ENCODE measurements at regions not wholly inside any gene's neighbourhood (a gene's known extent, or its start where the extent isn't known, plus 50 kb on each side); places are given as distances from the start of the nearest gene placed in this dataset.

DNA sequence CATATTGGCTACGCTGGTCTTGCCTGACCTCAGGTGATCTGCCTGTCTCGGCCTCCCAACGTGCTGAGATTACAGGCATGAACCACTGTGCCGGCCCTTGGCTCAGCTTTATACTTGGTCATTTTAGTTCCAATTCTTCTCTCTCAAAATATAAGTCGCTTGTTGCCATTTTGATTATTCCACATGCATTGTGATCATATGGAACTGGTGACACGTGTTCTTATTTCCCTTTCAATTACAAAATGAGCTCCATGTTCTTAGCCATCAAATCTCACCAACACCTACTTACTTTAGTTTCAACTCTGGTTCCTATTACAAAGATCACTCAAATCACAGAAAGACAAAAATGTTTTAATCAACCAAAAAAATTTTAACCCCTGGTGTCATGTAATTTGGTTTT is 1711.7 kb downstream of the TP53TG3F start:
- DNase-seq, result no peak

- DNase-seq, result no peak
Measured at GRCh38 chr16:35173295-35173694, 1713.9 kb downstream of the TP53TG3F start.

DNA sequence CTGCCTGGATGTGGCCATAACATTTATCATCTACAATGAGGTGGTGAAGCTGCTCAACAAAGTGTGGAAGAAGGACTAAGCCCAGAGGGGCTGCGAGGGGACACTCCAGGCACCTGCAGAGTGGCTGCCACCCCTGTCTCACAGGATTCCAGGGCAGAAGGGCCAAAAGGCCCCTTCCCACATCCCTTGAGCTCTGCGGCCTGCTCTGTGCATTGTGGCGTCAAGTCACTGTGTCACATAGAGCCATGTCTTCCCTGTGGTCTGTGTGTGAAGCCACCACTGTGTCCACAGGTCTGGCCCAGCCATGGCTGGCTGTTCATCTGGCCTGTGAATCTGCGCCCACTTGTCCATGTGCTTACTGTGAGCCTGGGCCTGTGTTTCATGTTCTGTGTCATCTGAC is 1714.6 kb downstream of the TP53TG3F start:
- DNase-seq, result no peak

DNA sequence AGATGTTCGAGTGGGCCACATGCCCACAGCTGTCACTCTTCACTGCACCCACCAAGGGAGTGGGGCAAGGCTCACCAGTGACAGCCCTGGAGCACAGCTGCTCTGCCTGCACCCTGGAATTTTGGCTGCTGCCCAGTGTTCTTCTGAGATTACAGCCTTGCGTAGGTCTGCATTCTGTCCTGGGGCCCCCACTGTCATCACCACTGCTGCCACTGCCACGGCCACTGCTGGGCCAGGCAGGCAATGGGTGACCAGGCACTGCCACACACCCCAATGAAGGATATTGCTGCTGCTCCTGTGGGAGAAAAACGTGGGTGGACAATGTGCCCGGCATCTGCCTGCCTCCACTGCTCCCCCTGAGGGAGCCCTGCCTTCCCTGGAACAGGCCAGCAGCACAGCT is 1717.0 kb downstream of the TP53TG3F start:
- no peak for DNase-seq

DNA sequence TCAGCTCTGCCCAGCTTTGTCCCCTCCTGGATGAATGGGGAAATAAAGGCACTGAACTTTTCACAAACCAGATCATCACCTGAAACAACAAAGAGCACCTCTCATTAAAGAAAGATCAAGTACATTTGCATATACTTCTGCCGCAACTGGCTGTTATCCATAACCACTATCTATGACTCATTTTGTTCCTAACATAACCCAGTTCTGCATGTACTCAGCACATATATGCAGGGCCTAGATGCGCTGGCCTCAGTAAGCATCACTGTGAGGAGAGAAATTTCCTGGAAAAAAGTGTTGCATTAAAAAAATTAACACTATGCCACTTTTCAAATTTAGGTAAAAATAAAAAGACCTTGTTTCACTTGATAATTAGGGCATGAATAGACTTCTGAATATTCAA is 1718.4 kb downstream of the TP53TG3F start:
- DNase-seq, result no peak

DNA sequence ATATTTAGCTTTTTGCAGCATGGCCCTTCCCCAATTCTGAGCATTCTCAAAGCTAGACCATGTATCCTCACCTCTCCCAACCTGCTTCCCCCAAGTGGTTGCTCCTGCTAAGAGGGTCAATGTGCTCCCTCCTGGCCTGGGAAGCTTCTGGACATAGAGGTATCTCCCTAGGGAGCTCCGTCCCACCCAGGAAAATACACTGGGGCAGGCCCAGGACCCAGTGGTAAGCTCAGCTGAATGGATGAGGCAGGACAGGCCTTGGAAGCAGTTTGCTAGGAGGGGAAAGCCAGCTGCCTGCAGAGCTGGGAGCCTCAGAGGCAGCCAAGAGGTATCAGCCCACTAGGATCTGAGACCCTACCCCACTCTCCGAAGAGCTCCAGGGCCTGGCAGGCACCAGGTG is 1721.6 kb downstream of the TP53TG3F start:
- DNase-seq, result no peak

DNA sequence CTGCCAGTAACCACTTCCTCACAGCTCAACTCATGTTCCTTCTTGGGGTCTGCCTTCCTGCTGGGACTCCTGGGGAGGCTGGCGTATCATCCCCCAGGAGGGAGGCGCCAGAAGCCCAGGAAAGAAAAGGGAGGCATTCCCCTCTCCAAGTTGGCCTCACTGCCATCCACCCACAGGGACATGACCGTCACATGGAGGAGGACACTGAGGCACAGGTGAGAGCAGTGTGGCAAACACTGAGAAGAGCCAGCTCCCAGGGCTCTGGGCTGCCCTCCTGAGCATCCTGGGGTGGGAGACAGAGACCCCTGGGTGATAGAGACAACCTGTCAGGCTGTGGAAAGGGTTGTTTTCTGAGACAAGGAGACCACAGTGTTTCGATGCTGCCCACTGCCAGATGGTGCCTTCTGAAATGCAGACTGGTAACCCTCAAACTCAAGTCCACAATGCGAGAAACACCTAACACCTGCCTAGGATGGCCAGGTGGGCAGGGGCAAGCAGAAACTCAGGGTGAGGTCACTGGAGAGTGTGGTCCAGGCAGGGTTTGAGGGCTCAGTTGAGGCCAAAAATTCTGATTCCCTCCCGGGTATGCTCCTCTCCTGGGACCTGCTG is 1722.1 kb downstream of the TP53TG3F start:
- DNase-seq, result no peak

DNA sequence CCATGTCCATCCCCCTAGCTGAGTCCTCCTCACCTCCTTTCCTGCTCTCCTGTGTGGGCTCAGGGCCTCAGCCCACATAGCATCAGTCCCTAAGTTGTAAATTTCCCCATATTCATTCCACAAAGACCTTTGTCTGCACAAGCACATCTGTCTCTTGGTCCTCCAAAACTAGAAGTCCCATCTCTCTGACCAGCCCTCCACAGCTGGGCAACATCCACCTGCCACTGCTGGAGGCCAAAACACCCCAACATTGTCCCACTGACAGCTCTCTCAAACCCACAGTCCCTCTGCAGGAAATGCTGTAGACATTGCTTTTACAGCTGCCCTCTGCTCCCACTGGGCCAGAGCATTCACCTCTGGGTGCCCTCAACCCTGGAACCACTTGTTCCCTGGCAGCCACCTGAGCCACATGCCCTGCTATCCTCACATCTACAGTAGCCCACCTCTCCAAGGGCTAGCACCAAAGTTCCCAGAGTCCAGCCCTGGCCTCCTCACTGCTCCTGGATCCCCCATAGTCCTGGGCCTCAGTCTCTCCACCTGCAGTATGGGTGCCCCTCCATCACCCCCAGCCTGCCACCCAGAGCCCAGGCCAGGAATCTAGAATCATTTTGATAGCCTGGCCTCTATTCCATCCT is 1722.7 kb downstream of the TP53TG3F start:
- no peak for DNase-seq

DNA sequence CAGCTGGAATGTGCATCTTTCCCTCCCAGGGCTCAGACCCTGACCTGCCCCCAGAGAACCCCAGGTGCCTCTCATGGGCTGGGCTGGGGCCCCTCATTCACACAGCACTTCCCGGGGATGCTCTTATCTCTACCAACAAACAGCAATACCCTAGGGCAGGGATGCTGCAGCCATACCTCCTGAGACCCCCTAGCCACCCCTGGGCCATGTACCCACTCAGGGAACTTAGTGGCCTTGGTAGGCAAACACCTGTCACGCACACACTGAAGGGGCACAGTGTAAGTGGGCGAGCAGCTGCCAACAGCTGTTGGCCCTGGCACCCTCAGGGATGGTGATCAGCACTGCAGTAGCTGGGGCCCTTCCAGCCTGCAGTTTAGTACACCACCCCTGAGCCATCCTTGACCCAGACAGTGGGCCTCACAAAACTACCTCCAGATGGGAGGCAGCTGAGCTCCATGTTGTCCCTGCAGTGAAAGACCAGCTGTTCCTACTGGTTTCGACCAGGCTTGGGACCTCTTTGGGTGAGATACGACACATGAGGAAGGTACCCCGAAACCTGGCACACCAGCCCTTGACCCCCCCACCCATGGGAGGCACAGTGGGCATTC is 1723.6 kb downstream of the TP53TG3F start:
- no peak for DNase-seq

DNA sequence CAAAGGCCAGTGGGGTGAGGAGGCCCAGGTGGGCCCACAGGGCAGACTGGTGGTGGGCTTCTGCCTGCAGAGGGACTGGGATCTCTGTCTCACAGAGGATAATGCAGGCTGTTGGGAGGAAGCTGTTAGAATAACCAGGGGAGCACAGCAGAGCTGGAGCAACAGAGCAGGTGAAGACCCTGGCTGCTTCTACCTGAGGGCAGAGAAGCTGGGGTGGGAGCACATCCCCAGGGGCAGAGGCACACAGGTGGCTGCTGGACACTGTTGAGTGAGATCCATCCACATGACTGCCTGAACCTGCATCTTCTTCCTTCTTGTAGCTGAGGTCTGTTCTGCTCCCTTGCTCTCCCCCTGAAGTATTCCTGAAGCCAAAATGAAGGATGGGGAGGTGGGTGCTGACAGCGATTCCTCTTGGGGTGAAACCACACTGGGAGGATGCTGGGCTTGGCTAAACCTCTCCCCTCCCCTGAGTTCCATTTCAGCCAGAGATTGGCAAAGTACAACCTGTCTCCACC is 1725.0 kb downstream of the TP53TG3F start:
- no peak for DNase-seq

DNA sequence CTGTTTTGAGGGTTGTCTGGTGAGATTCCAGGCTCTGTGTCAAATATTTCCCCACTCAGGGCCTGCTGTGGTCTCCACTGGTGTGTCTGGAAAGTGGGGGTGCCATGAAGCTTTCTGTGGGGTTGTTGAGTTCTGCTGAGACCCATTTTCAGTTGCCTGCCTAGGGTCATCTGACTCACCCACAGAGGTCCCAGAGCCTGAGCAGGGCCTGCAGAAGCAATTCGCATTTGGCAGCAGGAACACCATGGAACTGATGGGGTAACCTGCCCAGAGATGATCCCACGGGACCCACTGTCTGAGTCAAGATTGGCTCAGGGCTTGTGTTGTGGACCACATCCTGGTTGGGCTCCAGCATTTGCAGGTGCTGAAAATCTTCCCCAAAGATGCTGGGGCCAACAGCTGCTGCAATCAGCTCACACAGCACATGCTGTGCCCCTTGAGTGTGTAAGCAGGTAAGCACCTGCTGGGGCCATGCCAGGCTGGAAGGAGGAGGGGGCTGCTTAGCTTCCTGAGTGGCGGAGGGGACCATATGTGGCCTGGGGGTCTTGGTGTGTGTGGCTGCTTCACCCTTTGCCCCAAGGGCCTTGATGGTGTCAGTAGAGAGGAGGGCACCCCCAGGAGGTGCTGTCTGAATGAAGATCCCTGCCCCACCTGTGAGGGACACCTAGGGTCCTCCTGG is 1726.1 kb downstream of the TP53TG3F start:
- DNase-seq, result no peak

- no peak for DNase-seq
Measured at GRCh38 chr16:35186045-35186759, 1726.8 kb downstream of the TP53TG3F start.

DNA sequence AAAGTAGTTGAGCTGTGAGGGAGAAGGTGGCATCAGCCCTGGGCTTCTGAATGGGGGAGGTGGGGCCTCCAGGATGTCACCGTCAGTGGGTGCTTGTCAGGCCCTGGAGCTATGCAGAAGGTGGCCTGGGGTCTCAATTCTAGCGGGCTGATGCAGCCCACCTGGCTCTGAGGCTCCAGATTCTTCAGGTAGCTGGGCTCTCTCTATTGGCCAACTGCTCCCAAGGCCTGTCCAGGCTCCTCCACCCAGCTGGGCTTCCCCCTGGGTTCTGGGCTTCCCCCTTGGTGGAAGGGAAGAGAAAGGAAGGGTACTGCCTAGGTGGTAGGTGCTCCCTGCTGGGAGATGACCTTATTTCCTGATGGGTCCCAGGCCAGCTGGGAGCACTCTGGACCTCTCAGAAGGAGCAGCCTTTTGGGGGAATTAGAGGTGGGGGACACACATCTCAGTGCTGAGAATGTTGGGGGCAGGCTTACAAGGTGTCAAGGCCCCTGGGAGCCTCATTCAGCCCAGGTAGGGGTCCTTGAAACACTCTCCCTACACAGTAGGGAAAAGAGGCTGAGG is 1728.3 kb downstream of the TP53TG3F start:
- DNase-seq, result no peak

DNA sequence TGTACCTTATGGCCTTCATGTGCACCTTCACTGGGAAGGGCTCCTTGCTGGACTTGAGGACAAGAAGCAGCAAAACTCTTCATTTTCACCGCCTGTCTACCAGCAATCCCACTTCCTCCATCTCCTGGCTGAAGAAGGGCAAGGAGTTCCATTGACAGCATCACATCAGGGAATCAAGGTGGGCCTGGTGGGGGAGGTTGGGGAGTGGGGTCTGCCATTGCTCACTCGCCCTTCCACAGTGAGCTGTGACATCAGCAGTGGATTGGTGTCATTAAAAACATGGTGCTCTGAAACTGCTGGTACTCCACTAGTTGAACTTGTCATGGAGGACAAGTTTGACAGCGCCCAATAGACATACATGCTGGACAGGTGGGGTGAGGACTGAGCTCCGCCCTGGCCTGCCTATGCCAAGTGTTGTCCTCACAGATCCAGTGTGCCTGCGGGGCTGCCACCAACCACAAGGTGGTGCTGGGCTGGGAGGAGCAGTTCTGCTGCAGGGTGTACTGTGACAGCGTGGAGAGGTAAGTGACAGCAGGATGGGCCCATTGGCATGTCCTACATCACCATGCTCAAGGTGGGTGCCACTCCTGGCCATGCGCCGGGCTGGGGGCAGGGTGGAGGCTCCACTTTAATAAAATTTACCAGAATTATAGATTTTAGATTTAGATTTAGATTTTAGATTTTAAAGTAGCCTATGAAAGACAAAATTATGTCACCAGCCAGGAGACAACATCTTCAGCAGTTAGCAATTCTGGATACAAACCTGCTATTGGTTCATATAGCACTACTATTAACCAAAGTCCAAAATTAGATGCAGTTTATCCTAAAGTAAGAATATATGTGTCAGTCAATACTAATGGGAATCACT is 1729.1 kb downstream of the TP53TG3F start:
- DNase-seq, result no peak

GRCh38 chr16:35192993-35193392 is 1733.6 kb downstream of the TP53TG3F start:
- no peak for DNase-seq

GRCh38 chr16:35193956-35194355 is 1734.5 kb downstream of the TP53TG3F start:
- no peak for DNase-seq

DNA sequence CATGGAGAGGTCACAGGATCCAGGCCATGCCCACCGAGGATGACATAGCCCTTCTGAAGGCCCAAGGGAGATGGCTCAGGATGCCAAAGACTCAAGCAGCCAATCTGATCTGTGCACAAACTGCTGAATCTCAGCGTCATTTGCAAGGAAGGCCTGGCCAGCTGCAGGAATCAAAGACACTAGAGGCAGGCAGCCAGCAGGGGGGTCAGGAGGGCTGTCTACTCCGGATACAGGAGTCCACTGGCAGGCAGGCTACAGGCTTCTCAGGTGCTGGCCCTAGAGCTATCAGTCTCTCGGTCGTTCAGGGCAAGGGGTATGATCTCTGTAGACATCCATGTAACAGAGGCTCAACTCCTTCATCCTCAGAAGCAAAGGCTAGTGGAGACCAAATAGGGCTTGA is 1735.3 kb downstream of the TP53TG3F start:
- DNase-seq, result no peak

DNA sequence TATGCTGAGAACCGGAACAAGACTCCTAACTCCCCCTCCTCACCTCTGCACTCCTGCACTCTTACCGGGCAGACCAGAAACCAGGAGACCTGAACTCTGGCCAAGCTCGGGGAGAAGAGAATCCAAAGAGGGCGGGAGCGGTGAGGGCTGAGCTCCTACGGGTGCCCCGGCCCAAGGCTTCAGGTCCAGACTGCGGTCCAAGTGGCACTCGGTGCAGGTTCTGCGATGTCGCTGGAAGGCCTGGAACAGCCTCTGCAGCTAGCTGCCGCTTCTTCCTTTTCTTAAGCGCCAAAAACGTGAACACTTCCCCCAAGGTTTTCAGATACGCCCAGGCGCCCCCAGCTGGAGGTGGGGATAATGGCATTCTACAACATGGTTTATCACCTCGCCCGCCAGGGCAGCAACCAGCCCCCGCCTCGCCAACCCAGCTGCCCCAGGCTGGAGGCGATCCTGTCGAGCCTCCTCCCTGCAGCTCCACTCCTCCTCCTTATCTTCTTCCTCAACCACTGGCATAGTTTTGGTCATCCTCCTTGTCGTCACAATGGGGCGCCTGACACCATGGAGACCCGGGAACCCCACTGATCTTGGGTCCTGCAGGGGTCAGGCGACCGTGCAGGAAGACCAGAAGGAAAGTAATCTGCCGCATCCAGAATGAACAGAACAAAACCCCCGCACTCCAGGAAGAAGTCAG is 1735.9 kb downstream of the TP53TG3F start:
- no peak for DNase-seq

DNA sequence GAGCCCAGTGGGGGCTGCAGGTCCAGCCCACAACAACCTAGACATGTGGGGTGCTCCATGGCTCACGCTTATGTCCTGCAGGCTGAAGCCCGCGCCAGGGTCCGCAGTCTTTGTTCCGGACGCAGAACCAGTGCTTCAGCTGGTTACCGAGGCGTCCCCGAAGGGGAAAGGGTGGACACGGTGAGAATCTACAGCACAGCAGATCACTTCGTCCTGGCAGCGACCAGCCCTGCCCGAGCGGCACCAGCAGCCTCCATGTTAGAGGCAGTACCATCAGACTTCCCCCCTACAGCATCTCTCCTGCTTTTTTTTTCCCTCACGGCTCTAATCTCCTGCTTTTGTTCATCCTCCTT is 1736.4 kb downstream of the TP53TG3F start:
- no peak for DNase-seq

DNA sequence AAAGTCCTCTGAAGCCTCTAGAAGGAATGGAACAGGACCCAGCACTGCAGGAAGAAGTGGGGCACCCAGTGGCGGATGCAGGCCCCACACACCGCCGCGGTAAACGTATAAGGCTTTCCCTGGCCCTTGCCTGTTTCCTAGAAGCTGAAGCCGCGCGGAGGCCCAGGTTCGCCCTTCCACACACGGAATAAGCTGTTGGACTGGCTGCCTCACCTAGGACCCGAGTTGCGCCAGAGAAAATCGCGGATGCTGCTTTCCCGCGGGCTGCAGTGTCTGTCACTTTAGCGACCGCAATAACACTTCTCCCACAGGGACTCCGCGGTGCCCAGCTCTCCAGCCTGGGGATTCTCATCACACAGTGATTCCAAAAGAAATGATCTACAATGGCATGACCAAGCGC is 1736.9 kb downstream of the TP53TG3F start:
- no peak for DNase-seq

DNA sequence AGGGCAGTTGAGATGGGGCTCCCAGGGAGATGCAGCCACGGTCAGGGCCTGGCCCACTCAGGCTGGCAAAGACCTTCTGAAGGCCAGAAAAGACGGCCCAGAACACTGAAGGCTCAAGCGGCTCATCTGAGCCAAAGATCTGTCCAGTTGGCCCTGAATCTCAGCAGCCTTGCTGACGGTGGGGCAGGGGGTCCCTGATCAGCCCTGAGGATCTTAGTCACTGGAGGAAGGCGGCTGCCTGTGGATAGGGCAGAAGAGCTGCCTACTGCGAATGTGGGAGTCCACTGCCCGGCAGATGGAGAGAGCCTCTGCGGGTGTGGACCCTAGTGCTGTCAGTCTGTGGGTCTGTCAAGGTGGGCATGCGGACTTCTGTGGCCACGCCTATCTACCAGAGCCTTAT is 1738.2 kb downstream of the TP53TG3F start:
- DNase-seq, result no peak
